CD14-positive monocyte (primary cell): ENCODE measurements at regions not wholly inside any gene's neighbourhood (a gene's known extent, or its start where the extent isn't known, plus 50 kb on each side); places are given as distances from the start of the nearest gene placed in this dataset.

ENCODE experiments used
- DNase-seq, 3 donors: peaks; one replicate each; pipeline ENCODE4 v3.0.0-alpha.2; 2011 to 2022
- H2AFZ ChIP-seq: 2 replicates; pipeline ENCODE4 v1.6.0; 2012; ENCODE audit warnings: mild to moderate bottlenecking, low read depth, low read length, inconsistent platforms; ENCODE audit not compliant: insufficient read depth, poor library complexity, severe bottlenecking
- H3K27ac ChIP-seq, 2 donors: 1 replicate in 1 of 2; 2 replicates in 1 of 2; pipeline ENCODE4 v1.5.1; 2012 to 2013; ENCODE audit warnings: low read length in 2 of 2, control low read depth in 1 of 2, inconsistent platforms in 1 of 2, low read depth in 1 of 2, mild to moderate bottlenecking in 1 of 2
- H3K27me3 ChIP-seq, 2 donors: one replicate each; pipeline versions ENCODE4 v1.6.0 to v1.6.1; 2011 to 2013; ENCODE audit warnings: low read length in 2 of 2; ENCODE audit not compliant: control insufficient read depth in 2 of 2, insufficient read depth in 2 of 2
- H3K36me3 ChIP-seq, 2 donors: replicated peaks in 1 of 2; 1 replicate in 1 of 2; 2 replicates in 1 of 2; pipeline versions ENCODE4 v1.5.1 to v1.6.1; 2012 to 2013; ENCODE audit warnings: low read length in 2 of 2, control low read depth in 1 of 2, inconsistent platforms in 1 of 2, mild to moderate bottlenecking in 1 of 2; ENCODE audit not compliant: insufficient read depth in 2 of 2, control insufficient read depth in 1 of 2
- H3K4me1 ChIP-seq, 2 donors: 1 replicate in 1 of 2; 2 replicates in 1 of 2; pipeline versions ENCODE4 v1.5.1 to v1.6.1; 2012 to 2013; ENCODE audit warnings: low read length in 2 of 2, control low read depth in 1 of 2, inconsistent platforms in 1 of 2, mild to moderate bottlenecking in 1 of 2, moderate library complexity in 1 of 2; ENCODE audit not compliant: insufficient read depth in 2 of 2, control insufficient read depth in 1 of 2
- H3K4me2 ChIP-seq: replicated peaks from 2 replicates; pipeline ENCODE3; 2012; ENCODE audit warnings: low read length, moderate library complexity, mild to moderate bottlenecking; ENCODE audit not compliant: poor library complexity, severe bottlenecking; ENCODE audit errors: extremely low read depth
- H3K4me3 ChIP-seq, 3 experiments: fragments of 200-600 bp in 1 of 3; sonication (generic) in 1 of 3; replicated peaks in 1 of 3; 1 replicate in 2 of 3; 2 replicates in 1 of 3; pipeline ENCODE4 v1.5.1; 2011 to 2013; ENCODE audit warnings: low read length in 3 of 3, mild to moderate bottlenecking in 3 of 3, control low read depth in 2 of 3, low read depth in 2 of 3, inconsistent platforms in 1 of 3, moderate library complexity in 1 of 3
- H3K79me2 ChIP-seq: 2 replicates; pipeline ENCODE4 v1.6.0; 2012; ENCODE audit warnings: mild to moderate bottlenecking, control low read depth, inconsistent platforms, low read length, moderate library complexity; ENCODE audit not compliant: insufficient read depth
- H3K9ac ChIP-seq: 2 replicates; pipeline ENCODE4 v1.6.0; 2017; ENCODE audit warnings: low read length, mild to moderate bottlenecking; ENCODE audit not compliant: insufficient read depth, poor library complexity, severe bottlenecking
- H3K9me3 ChIP-seq, 2 donors: replicated peaks in 1 of 2; 1 replicate in 1 of 2; 2 replicates in 1 of 2; pipeline versions ENCODE4 v1.5.1 to v1.6.1; 2012 to 2013; ENCODE audit warnings: low read length in 2 of 2, control low read depth in 1 of 2; ENCODE audit not compliant: control insufficient read depth in 1 of 2, insufficient read depth in 1 of 2
- H4K20me1 ChIP-seq: 2 replicates; pipeline ENCODE4 v1.6.0; 2012; ENCODE audit warnings: mild to moderate bottlenecking, low read length, control low read depth, moderate library complexity; ENCODE audit not compliant: insufficient read depth
- H3K27ac Mint-ChIP-seq, 7 donors: one replicate each; pipeline ENCODE4 v1.8.0; 2020; ENCODE audit warnings: mild to moderate bottlenecking in 7 of 7, mixed read lengths in 7 of 7, moderate library complexity in 6 of 7, inconsistent platforms in 2 of 7
- H3K27me3 Mint-ChIP-seq, 3 donors: one replicate each; pipeline ENCODE4 v1.8.0; 2021 to 2022; ENCODE audit warnings: low read depth in 3 of 3, mild to moderate bottlenecking in 3 of 3, mixed read lengths in 3 of 3, moderate library complexity in 3 of 3, inconsistent platforms in 1 of 3
- H3K36me3 Mint-ChIP-seq, 2 donors: one replicate each; pipeline ENCODE4 v1.8.0; 2020; ENCODE audit warnings: mixed read lengths in 2 of 2, inconsistent platforms in 1 of 2, mild to moderate bottlenecking in 1 of 2
- H3K4me1 Mint-ChIP-seq: one replicate; pipeline ENCODE4 v1.8.0; 2020; ENCODE audit warnings: mild to moderate bottlenecking, mixed read lengths
- H3K4me3 Mint-ChIP-seq, 2 donors: one replicate each; pipeline ENCODE4 v1.8.0; 2020; ENCODE audit warnings: mild to moderate bottlenecking in 2 of 2, mixed read lengths in 2 of 2, moderate library complexity in 1 of 2
- H3K9me3 Mint-ChIP-seq, 7 donors: one replicate each; pipeline ENCODE4 v1.8.0; 2020 to 2022; ENCODE audit warnings: mixed read lengths in 7 of 7, mild to moderate bottlenecking in 6 of 7, moderate library complexity in 6 of 7, inconsistent platforms in 2 of 7
- CTCF ChIP-seq: fragments of 200-600 bp; IDR thresholded peaks from one replicate; pipeline ENCODE4 v1.8.0; 2022; ENCODE audit warnings: antibody characterized with exemption, mild to moderate bottlenecking
- WGBS: methylation state at CpG from one replicate; pipeline ENCODE4 v1.1.5; 2013; ENCODE audit warnings: missing lambda C conversion rate; ENCODE audit not compliant: insufficient coverage; 5-methylcytosine and 5-hydroxymethylcytosine counted together
- intact Hi-C, 2 donors: fragments of 100-400 bp; cut with micrococcal nuclease; formaldehyde crosslinking; loops; one replicate each; pipeline versions ENCODE4 v1.15.0 to v1.15.1; 2023

DNA sequence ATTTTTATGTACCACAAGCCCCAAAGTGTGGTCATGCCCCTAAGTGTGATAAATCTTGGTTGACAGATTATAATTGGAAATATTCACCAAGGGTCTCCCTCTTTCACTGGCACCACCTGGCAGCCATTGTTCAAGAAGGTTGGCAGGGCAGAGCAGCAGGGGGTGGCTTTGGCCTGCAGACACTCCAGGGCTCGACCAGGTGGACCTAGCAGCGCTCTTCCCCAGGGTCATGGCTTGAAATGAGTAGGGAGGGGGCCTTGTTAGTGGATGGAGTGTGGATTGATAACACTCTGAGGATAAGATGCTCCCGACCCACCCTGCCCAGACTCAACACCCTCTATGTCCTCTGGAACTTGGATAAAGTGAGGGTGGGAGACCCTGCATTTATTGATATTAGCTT lies 58.2 kb upstream of the KLHL25 start:
- Histone ChIP-seq H3K36me3 (no peaks in the 10 kb centered on the region), H3K27ac (no peak overlapping the region), H3K79me2 (no peaks in the 10 kb centered on the region), H2AFZ (no peak overlapping the region), H3K27me3 (peaks cover 0 to 8% of the 10 kb centered on the region in 2 donors), H4K20me1 (no peaks in the 10 kb centered on the region), H3K9ac (no peak overlapping the region), H3K4me1 (no peaks in the 10 kb centered on the region), H3K4me2 (no peak overlapping the region), H3K4me3 (no peak overlapping the region), H3K9me3 (no peaks in the 10 kb centered on the region)
- no peaks in the 10 kb centered on the region for H3K36me3 Mint-ChIP-seq
- no peak for TF ChIP-seq CTCF
- peaks cover 10 to 28% (median 21%) of the 10 kb centered on the region in 3 donors for H3K27me3 Mint-ChIP-seq
- H3K4me1 Mint-ChIP-seq: peaks cover 4% of the 10 kb centered on the region
- H3K9me3 Mint-ChIP-seq: peaks cover 0 to 1% (median 0%) of the 10 kb centered on the region in 7 donors
- H3K4me3 Mint-ChIP-seq: no peak overlapping the region
- intact Hi-C loops: no loop called here
- WGBS: 80% methylated on average over 1 of the region's 3 CpGs
- no peak overlapping the region for H3K27ac Mint-ChIP-seq
- no peak for DNase-seq

- H3K27ac Mint-ChIP-seq: no peak overlapping the region
- no peaks in the 10 kb centered on the region for H4K20me1 ChIP-seq
- H3K4me2 ChIP-seq: no peak overlapping the region
- no peaks in the 10 kb centered on the region for H3K36me3 ChIP-seq
- H3K79me2 ChIP-seq: no peaks in the 10 kb centered on the region
- H3K4me3 Mint-ChIP-seq: no peak overlapping the region
- no peak overlapping the region for H3K27ac ChIP-seq
- peaks cover 18 to 32% (median 26%) of the 10 kb centered on the region in 3 donors for H3K27me3 Mint-ChIP-seq
- intact Hi-C loops: no loop called here
- peak; percentile 71 for TF ChIP-seq CTCF
- no peaks in the 10 kb centered on the region for H3K9me3 ChIP-seq
- H3K4me1 ChIP-seq: peaks cover 0 to 4% of the 10 kb centered on the region in 2 donors
- WGBS: 17% methylated on average over 4 of the region's 11 CpGs
- no peaks in the 10 kb centered on the region for H3K36me3 Mint-ChIP-seq
- no peak overlapping the region for H3K4me3 ChIP-seq
- no peak overlapping the region for H3K9ac ChIP-seq
- peak; percentile 34 to 49 (median 49) for DNase-seq
- H3K4me1 Mint-ChIP-seq: peaks cover 7% of the 10 kb centered on the region
- H3K9me3 Mint-ChIP-seq: peaks cover 0 to 1% (median 0%) of the 10 kb centered on the region in 7 donors
- peaks cover 0 to 16% of the 10 kb centered on the region in 2 donors for H3K27me3 ChIP-seq
- no peak overlapping the region for H2AFZ ChIP-seq
These were observed 59.8 kb upstream of the KLHL25 start for GRCh38 chr15:85854345-85855097.
